ENCODE measurements at regions not wholly inside any gene's neighbourhood (a gene's known extent, or its start where the extent isn't known, plus 50 kb on each side); places are given as distances from the start of the nearest gene placed in this dataset.

DNA sequence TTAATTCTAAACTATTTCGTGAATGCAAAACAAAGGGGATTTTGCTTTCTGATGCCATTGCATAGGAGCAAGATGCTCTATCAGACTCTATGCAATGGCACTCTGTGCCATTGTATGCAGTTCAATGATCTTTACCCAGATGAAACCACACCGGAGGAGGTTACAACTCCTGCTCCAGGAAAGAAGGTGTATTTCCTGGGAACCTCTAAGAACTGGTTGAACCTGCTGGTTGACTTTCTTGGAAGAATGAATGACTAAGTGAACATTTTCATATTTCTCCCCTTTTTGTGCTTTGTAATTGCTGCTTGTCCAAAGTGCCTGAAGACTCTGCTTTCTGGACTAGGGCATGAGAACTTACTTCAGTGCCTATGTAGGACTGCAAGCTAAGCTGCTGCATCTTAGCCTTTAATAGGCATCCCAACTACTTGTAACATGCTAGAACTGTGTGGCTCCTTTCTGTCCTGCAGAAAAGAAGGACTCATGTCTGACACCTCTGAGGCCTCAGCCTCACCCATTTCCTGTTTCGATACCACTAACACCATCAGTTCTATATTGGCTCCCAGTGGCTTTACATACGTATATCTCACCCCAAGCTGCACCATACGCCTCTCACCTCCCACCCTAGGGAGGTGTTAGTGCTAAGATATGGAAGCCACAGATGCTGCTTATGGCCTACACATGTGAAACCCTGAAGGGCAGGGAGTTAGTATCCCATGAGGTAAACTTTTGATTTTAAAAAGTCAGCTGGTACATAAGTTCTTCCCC is 193.5 kb upstream of the CNOT2 start:
- Mint-ChIP-seq H3K4me3 (no peak overlapping the region), H3K36me3 (ENCODE audit: low read depth) (no peaks in the 10 kb centered on the region), H3K27ac (no peak overlapping the region), H3K27me3 (peaks cover 8% of the 10 kb centered on the region), H3K4me1 (peaks cover 9% of the 10 kb centered on the region), H3K9me3 (no peaks in the 10 kb centered on the region)
- ATAC-seq: peak; percentile 83
- peak; percentile 9 for DNase-seq

- H3K27ac Mint-ChIP-seq: no peak overlapping the region
- no peak for DNase-seq
- ATAC-seq: no peak
- no peaks in the 10 kb centered on the region for H3K36me3 Mint-ChIP-seq (ENCODE audit: low read depth)
- H3K4me3 Mint-ChIP-seq: no peak overlapping the region
- H3K9me3 Mint-ChIP-seq: no peaks in the 10 kb centered on the region
- H3K4me1 Mint-ChIP-seq: peaks cover 9% of the 10 kb centered on the region
- H3K27me3 Mint-ChIP-seq: peaks cover 7% of the 10 kb centered on the region
These were observed 190.8 kb upstream of the CNOT2 start for GRCh38 chr12:70052476-70052875.

DNA sequence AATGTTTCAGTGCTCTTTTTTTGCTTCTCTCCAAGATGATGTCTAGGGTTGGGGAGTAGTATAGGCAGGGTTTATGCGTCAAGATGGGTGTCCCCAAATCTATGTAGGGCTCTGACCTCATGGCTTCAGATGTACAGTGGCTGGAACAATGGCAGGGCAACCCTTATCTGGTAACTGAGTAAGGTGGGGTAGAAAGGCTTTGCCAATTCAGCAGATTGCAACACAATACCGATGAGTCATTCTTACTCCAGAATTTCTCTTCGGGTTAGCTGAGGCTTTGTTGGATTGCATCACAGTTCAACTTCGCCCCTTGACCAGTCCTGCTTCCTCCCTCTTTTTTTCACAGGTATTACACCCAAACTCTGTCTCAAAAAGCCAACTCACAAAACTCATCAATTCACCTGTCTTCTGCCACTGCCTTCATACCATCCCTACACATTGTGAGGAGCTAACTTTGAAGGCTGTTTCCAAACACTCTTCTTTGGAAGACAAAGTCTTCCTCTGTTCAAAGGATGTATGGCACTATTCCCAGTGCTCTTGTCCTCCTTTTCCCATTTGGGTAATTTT is 190.2 kb upstream of the CNOT2 start:
- Mint-ChIP-seq H3K36me3 (ENCODE audit: low read depth) (no peaks in the 10 kb centered on the region), H3K27me3 (peaks cover 7% of the 10 kb centered on the region), H3K4me1 (peaks cover 9% of the 10 kb centered on the region), H3K9me3 (no peaks in the 10 kb centered on the region), H3K27ac (no peak overlapping the region), H3K4me3 (no peak overlapping the region)
- ATAC-seq (no peak), DNase-seq (no peak)

- H3K27me3 Mint-ChIP-seq: peaks cover 12% of the 10 kb centered on the region
- H3K27ac Mint-ChIP-seq: no peak overlapping the region
- no peak overlapping the region for H3K4me3 Mint-ChIP-seq
- ATAC-seq (no peak), DNase-seq (no peak)
- no peaks in the 10 kb centered on the region for H3K9me3 Mint-ChIP-seq
- no peaks in the 10 kb centered on the region for H3K4me1 Mint-ChIP-seq
- no peaks in the 10 kb centered on the region for H3K36me3 Mint-ChIP-seq (ENCODE audit: low read depth)
These were observed 183.9 kb upstream of the CNOT2 start for GRCh38 chr12:70059373-70059772.

- H3K27me3 Mint-ChIP-seq: peaks cover 9% of the 10 kb centered on the region
- no peaks in the 10 kb centered on the region for H3K9me3 Mint-ChIP-seq
- H3K4me3 Mint-ChIP-seq: no peak overlapping the region
These were observed 182.6 kb upstream of the CNOT2 start for GRCh38 chr12:70060634-70061033.

DNA sequence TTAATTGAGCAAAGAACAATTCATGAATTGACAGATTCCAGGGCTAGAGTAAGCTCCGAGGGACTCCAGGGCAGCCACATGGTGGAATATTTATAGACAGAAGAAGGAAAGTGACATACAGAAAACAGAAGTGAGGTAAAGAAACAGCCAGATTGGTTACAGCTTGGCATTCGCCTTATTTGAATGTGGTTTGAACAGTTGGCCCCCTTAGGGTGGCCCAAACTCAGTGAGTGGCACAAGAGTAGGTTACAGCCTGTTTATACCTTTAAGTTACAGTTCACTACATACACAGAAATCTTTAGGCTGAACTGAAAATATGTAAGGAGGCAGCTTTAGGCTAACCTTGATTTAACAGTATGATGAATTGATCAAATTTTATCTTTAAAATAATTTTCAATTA is 174.5 kb upstream of the CNOT2 start:
- Mint-ChIP-seq H3K27ac (no peak overlapping the region), H3K4me1 (no peaks in the 10 kb centered on the region), H3K4me3 (no peak overlapping the region), H3K27me3 (peaks cover 5% of the 10 kb centered on the region), H3K36me3 (ENCODE audit: low read depth) (no peaks in the 10 kb centered on the region), H3K9me3 (no peaks in the 10 kb centered on the region)
- DNase-seq: no peak
- ATAC-seq: no peak

More at GRCh38 chr12:70060634-70061033, 182.6 kb upstream of the CNOT2 start:
- no peaks in the 10 kb centered on the region for H3K4me1 Mint-ChIP-seq
- ATAC-seq: no peak
- no peaks in the 10 kb centered on the region for H3K36me3 Mint-ChIP-seq (ENCODE audit: low read depth)
- DNase-seq: no peak
- H3K27ac Mint-ChIP-seq: no peak overlapping the region

DNA sequence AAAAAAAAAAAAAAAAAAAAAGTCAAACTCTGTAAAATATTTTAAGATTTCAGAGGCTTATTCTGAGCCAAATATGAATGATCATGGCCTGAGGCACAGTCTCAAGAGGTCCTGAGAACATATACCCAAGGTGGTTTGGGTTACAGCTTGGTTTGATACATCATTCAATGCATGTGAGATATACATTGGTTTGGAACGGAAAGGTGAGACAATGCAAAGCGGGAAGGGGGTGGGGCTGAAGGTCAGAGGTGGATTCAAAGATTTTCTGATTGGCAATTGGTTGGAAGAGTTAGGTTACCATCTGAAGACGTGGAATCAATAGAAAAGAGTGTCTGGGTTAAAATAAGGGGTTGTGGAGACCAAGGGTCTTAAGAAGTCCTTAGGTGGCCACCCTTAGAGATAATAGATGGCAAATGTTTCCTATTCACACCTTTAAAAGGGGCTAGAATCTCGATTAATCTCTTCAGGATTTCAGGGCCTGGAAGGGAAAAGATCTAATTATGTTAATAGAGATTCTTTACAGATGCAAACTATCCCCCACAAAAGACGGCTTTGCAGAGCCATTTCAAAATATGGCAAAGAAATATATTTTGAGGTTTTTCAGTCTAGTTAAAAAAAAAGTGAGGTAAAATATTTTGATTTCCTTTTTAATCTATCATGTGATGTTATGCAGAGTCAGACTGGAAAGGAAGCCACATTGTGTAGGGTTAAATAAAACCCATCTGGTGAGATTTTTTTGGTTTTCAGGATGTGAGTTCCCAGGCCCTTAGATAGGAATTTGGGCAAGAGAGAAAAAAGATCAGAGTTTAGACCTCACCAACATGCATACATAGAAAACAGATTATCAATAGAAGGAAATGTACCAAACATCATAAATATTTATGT is 173.8 kb upstream of the CNOT2 start:
- DNase-seq (no peak), ATAC-seq (no peak)
- H3K9me3 Mint-ChIP-seq: no peaks in the 10 kb centered on the region
- no peak overlapping the region for H3K4me3 Mint-ChIP-seq
- no peaks in the 10 kb centered on the region for H3K4me1 Mint-ChIP-seq
- no peak overlapping the region for H3K27ac Mint-ChIP-seq
- no peaks in the 10 kb centered on the region for H3K36me3 Mint-ChIP-seq (ENCODE audit: low read depth)
- H3K27me3 Mint-ChIP-seq: peaks cover 5% of the 10 kb centered on the region

DNA sequence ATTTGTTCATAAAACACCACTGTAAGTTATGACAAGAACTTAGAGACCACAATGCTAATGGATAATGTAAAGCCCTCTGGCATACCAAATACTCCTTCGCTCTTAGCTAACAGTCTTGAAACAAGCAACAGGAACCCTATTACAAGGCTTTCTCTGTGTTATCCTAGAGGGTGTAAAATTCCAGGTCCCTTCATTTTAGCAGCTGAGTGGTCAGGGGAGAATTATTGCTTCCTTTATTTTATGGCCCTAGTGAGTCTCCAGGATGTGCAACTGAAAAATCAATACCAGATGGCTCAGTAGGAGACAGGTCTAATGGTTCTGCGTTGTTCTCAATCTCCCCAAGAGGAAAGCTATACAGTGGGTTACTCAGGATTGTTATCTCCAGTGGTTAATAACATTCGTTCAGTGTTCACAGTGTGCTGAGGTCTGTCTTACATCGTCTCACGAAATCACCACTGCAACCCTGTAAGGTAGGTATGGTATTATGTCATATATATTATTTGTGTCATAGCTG is 172.7 kb upstream of the CNOT2 start:
- H3K36me3 Mint-ChIP-seq (ENCODE audit: low read depth): no peaks in the 10 kb centered on the region
- H3K4me3 Mint-ChIP-seq: no peak overlapping the region
- no peak overlapping the region for H3K27ac Mint-ChIP-seq
- no peaks in the 10 kb centered on the region for H3K4me1 Mint-ChIP-seq
- ATAC-seq: no peak
- peaks cover 5% of the 10 kb centered on the region for H3K27me3 Mint-ChIP-seq
- H3K9me3 Mint-ChIP-seq: no peaks in the 10 kb centered on the region
- DNase-seq: no peak

DNA sequence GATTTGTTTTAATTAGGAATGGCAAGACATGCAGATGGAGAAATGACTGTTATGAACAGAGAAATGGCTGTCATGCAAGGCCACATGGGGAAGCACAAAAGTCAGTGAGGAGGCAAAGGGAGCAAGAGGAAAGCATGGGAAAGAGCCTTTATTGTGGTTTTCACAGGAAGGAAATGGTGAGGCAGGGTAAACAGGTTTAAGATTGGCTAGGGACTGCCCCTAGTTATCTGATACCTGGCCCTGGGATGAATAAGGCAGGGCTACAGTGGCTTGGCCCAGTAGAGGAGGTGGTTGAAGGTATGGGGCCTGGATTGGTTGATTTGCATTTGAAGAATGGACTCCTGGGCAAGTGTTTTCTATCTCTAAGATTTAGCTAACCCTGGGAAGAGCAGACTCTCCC is 168.7 kb upstream of the CNOT2 start:
- Mint-ChIP-seq H3K4me1 (no peaks in the 10 kb centered on the region), H3K9me3 (no peaks in the 10 kb centered on the region), H3K36me3 (ENCODE audit: low read depth) (no peaks in the 10 kb centered on the region), H3K4me3 (no peak overlapping the region), H3K27ac (no peak overlapping the region), H3K27me3 (no peaks in the 10 kb centered on the region)
- no peak for DNase-seq
- no peak for ATAC-seq

DNA sequence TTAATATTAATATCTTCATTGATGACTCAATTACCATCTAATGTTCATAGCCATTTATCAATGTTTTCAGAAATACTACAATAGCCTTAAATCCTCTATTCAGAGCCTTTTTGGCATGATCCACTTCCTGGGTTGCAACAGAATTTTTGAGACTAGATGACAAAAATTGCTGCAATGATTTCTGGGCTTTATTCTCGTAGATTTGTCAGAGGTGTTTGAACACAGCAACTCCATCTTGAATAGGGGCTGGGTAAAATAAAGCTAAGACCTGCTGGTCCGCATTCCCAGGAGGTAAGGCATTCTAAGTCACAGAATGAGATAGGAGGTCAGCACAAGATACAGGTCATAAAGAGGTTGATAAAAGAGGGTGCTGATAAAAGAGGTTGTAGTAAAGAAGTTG is 165.8 kb upstream of the CNOT2 start:
- Mint-ChIP-seq H3K36me3 (ENCODE audit: low read depth) (no peaks in the 10 kb centered on the region), H3K27ac (no peak overlapping the region), H3K27me3 (no peaks in the 10 kb centered on the region), H3K9me3 (peaks cover 2% of the 10 kb centered on the region), H3K4me1 (no peaks in the 10 kb centered on the region), H3K4me3 (no peak overlapping the region)
- no peak for DNase-seq
- no peak for ATAC-seq

GRCh38 chr12:70078161-70078560 is 165.1 kb upstream of the CNOT2 start:
- Mint-ChIP-seq H3K27ac (no peak overlapping the region), H3K27me3 (no peaks in the 10 kb centered on the region), H3K36me3 (ENCODE audit: low read depth) (no peaks in the 10 kb centered on the region), H3K4me1 (no peaks in the 10 kb centered on the region), H3K9me3 (peaks cover 8% of the 10 kb centered on the region), H3K4me3 (no peak overlapping the region)
- ATAC-seq: no peak
- DNase-seq: no peak

GRCh38 chr12:70080566-70080965 is 162.7 kb upstream of the CNOT2 start:
- H3K27me3 Mint-ChIP-seq: no peaks in the 10 kb centered on the region
- peaks cover 8% of the 10 kb centered on the region for H3K9me3 Mint-ChIP-seq
- no peaks in the 10 kb centered on the region for H3K36me3 Mint-ChIP-seq (ENCODE audit: low read depth)
- ATAC-seq (no peak), DNase-seq (no peak)
- H3K4me3 Mint-ChIP-seq: no peak overlapping the region
- H3K4me1 Mint-ChIP-seq: no peaks in the 10 kb centered on the region
- H3K27ac Mint-ChIP-seq: no peak overlapping the region

GRCh38 chr12:70082997-70083676 is 160.1 kb upstream of the CNOT2 start:
- no peaks in the 10 kb centered on the region for H3K4me1 Mint-ChIP-seq
- no peaks in the 10 kb centered on the region for H3K27me3 Mint-ChIP-seq
- ATAC-seq (no peak), DNase-seq (no peak)
- H3K9me3 Mint-ChIP-seq: peaks cover 8% of the 10 kb centered on the region
- no peak overlapping the region for H3K4me3 Mint-ChIP-seq
- no peak overlapping the region for H3K27ac Mint-ChIP-seq
- H3K36me3 Mint-ChIP-seq (ENCODE audit: low read depth): no peaks in the 10 kb centered on the region

DNA sequence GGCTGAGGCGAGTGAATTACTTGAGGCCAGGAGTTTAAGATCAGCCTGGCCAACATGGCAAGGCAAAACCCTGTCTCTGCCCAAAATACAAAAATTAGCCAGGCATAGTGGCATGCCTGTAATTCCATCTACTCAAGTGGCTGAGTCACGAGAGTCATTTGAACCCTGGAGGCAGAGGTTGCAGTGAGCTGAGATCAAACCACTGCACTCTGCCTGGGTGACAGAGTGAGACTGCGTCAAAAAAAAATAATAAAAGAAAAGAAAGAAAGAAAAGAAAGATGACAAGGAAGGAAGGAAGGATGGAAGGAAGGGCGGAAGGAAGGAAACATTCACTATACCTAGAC is 159.6 kb upstream of the CNOT2 start:
- ATAC-seq (no peak), DNase-seq (no peak)
- Mint-ChIP-seq H3K4me3 (no peak overlapping the region), H3K36me3 (ENCODE audit: low read depth) (no peaks in the 10 kb centered on the region), H3K27ac (no peak overlapping the region), H3K9me3 (peaks cover 8% of the 10 kb centered on the region), H3K27me3 (no peaks in the 10 kb centered on the region), H3K4me1 (no peaks in the 10 kb centered on the region)

Data from activated naive CD8-positive, alpha-beta T cell treated with anti-CD3 and anti-CD28 coated beads, Interleukin-2, amount 50 U/mL, for 24 hours (primary cell).